Fibroblast of lung (primary cell): ENCODE measurements at regions not wholly inside any gene's neighbourhood (a gene's known extent, or its start where the extent isn't known, plus 50 kb on each side); places are given as distances from the start of the nearest gene placed in this dataset.

ENCODE experiments used
- DNase-seq, 2 donors: peaks; one replicate each; pipeline versions ENCODE4 v3.0.0 to v3.0.0-alpha.2; 2010; ENCODE audit warnings: low read depth in 2 of 2
- H2AFZ ChIP-seq: 2 replicates; pipeline ENCODE4 v1.5.1; 2012; ENCODE audit warnings: low read length, control low read depth, inconsistent platforms
- H3K27ac ChIP-seq: 2 replicates; pipeline ENCODE4 v1.5.1; 2011; ENCODE audit warnings: low read length, control low read depth; ENCODE audit not compliant: insufficient read depth
- H3K27me3 ChIP-seq: 2 replicates; pipeline ENCODE4 v1.5.1; 2011; ENCODE audit warnings: mild to moderate bottlenecking, low read length; ENCODE audit not compliant: control insufficient read depth, insufficient read depth
- H3K36me3 ChIP-seq: 2 replicates; pipeline ENCODE4 v1.5.1; 2011; ENCODE audit warnings: low read length; ENCODE audit not compliant: control insufficient read depth, insufficient read depth
- H3K4me1 ChIP-seq: 2 replicates; pipeline ENCODE4 v1.5.1; 2011; ENCODE audit warnings: low read length; ENCODE audit not compliant: control insufficient read depth, insufficient read depth; ENCODE audit errors: extremely low read depth
- H3K4me2 ChIP-seq: 2 replicates; pipeline ENCODE4 v1.5.1; 2011; ENCODE audit warnings: low read length, control low read depth; ENCODE audit not compliant: insufficient read depth; ENCODE audit errors: extremely low read depth
- H3K4me3 ChIP-seq, 4 experiments: fragments of 200-600 bp in 1 of 4; sonication (generic) in 1 of 4; replicated peaks in 1 of 4; 2 replicates each; pipeline ENCODE4 v1.5.1; 2011 to 2016; ENCODE audit warnings: low read length in 4 of 4, low read depth in 3 of 4, mild to moderate bottlenecking in 3 of 4, control low read depth in 2 of 4, inconsistent platforms in 1 of 4, mixed read lengths in 1 of 4; ENCODE audit not compliant: insufficient read depth in 1 of 4; ENCODE audit errors: control extremely low read depth in 1 of 4
- H3K79me2 ChIP-seq: 2 replicates; pipeline ENCODE4 v1.5.1; 2012; ENCODE audit warnings: mild to moderate bottlenecking, low read length, inconsistent platforms; ENCODE audit not compliant: control insufficient read depth, insufficient read depth
- H3K9ac ChIP-seq: 2 replicates; pipeline ENCODE4 v1.5.1; 2011; ENCODE audit warnings: mild to moderate bottlenecking, low read length, control low read depth; ENCODE audit not compliant: insufficient read depth
- H3K9me3 ChIP-seq: 2 replicates; pipeline ENCODE4 v1.5.1; 2012; ENCODE audit warnings: low read depth, low read length; ENCODE audit not compliant: control insufficient read depth, insufficient read depth
- H4K20me1 ChIP-seq: 2 replicates; pipeline ENCODE4 v1.5.1; 2011; ENCODE audit warnings: low read length; ENCODE audit not compliant: control insufficient read depth, insufficient read depth; ENCODE audit errors: extremely low read depth
- EZH2 ChIP-seq: IDR thresholded peaks from 2 replicates; pipeline ENCODE4 v1.5.1; 2012; ENCODE audit warnings: low read length, control low read depth, mild to moderate bottlenecking; ENCODE audit errors: missing control alignments
- TF ChIP-seq, protein P1 (sequence below), 2 donors: IDR thresholded peaks in 1 of 2; conservative IDR thresholded peaks in 1 of 2; 1 replicate in 1 of 2; 2 replicates in 1 of 2; pipeline ENCODE4 v1.5.1; 2011 to 2012; ENCODE audit warnings: low read length in 2 of 2, control low read depth in 1 of 2, inconsistent platforms in 1 of 2, low read depth in 1 of 2, mild to moderate bottlenecking in 1 of 2

DNA sequence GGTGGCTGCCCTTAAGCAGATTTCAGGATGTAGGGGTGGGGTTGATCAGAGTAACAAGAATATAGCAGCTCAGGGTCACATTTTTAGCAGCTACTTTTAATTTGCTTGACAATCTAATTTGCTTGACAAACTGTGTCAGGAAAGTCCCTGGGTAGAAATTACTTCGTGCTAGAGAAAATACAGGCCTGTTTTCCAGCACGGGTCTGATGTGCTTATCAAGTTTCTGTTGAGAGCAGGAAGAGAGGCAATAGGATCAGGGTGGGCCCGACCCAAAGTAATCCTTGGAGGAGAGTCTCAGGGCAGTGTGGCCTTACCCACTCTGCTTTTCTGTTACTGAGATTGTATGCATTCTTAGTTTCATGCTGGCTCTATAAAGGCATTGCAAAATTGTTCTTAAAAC lies 221.5 kb downstream of the TSN start:
- Histone ChIP-seq H3K79me2 (no peaks in the 10 kb centered on the region), H3K4me1 (peaks cover 2% of the 10 kb centered on the region), H3K27me3 (no peaks in the 10 kb centered on the region), H2AFZ (no peak overlapping the region), H3K4me2 (no peak overlapping the region), H3K9ac (no peak overlapping the region), H3K36me3 (no peaks in the 10 kb centered on the region), H3K27ac (no peak overlapping the region), H3K4me3 (no peak overlapping the region), H3K9me3 (no peaks in the 10 kb centered on the region), H4K20me1 (no peaks in the 10 kb centered on the region)
- no peak for DNase-seq
- no peak for TF ChIP-seq EZH2
- TF ChIP-seq, protein P1, sequence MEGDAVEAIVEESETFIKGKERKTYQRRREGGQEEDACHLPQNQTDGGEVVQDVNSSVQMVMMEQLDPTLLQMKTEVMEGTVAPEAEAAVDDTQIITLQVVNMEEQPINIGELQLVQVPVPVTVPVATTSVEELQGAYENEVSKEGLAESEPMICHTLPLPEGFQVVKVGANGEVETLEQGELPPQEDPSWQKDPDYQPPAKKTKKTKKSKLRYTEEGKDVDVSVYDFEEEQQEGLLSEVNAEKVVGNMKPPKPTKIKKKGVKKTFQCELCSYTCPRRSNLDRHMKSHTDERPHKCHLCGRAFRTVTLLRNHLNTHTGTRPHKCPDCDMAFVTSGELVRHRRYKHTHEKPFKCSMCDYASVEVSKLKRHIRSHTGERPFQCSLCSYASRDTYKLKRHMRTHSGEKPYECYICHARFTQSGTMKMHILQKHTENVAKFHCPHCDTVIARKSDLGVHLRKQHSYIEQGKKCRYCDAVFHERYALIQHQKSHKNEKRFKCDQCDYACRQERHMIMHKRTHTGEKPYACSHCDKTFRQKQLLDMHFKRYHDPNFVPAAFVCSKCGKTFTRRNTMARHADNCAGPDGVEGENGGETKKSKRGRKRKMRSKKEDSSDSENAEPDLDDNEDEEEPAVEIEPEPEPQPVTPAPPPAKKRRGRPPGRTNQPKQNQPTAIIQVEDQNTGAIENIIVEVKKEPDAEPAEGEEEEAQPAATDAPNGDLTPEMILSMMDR (conservative IDR thresholded peaks at IDR 0.05 in 1 of 2, IDR thresholded peaks at IDR 0.05 in 1 of 2; ENCODE audit: low read depth in 1 of 2, low read length in 2 of 2), result no peak

- DNase-seq, result peak in 1 of 2 donors; percentile 4
- TF ChIP-seq, protein P1 (conservative IDR thresholded peaks at IDR 0.05 in 1 of 2, IDR thresholded peaks at IDR 0.05 in 1 of 2; ENCODE audit: low read depth in 1 of 2, low read length in 2 of 2), result no peak
- TF ChIP-seq EZH2, result no peak
- H3K36me3 ChIP-seq, result no peaks in the 10 kb centered on the region
- no peak overlapping the region for H3K4me3 ChIP-seq
- no peak overlapping the region for H3K9ac ChIP-seq
- peaks cover 2% of the 10 kb centered on the region for H3K4me1 ChIP-seq
- no peaks in the 10 kb centered on the region for H4K20me1 ChIP-seq
- no peaks in the 10 kb centered on the region for H3K27me3 ChIP-seq
- no peaks in the 10 kb centered on the region for H3K9me3 ChIP-seq
- H3K79me2 ChIP-seq, result no peaks in the 10 kb centered on the region
- H3K27ac ChIP-seq, result no peak overlapping the region
- no peak overlapping the region for H3K4me2 ChIP-seq
- no peak overlapping the region for H2AFZ ChIP-seq
Measured at GRCh38 chr2:121977326-121977725, 221.9 kb downstream of the TSN start.

DNA sequence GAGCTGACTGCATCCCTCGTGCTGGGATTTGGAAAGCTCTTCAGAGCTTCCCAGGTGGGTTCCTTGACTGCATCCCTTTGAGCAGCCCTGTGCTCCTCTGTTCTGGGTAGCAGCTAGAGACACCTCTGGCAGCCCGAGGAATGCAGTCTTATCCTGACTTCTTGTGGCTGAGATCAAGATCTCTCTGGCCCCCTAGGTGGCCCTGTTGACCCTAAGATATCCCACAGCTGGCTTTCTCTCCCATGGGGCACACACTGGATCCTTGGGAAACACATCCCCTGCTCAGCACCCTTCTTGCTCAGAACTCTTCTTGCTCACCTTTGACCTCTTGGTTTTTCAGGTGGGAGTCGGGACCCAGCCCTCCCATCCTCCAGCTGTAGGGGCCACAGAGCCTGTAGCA lies 237.2 kb downstream of the TSN start:
- no peaks in the 10 kb centered on the region for H4K20me1 ChIP-seq
- no peaks in the 10 kb centered on the region for H3K36me3 ChIP-seq
- DNase-seq, result no peak
- no peak overlapping the region for H3K4me3 ChIP-seq
- TF ChIP-seq, protein P1 (conservative IDR thresholded peaks at IDR 0.05 in 1 of 2, IDR thresholded peaks at IDR 0.05 in 1 of 2; ENCODE audit: low read depth in 1 of 2, low read length in 2 of 2), result no peak
- no peak for TF ChIP-seq EZH2
- no peak overlapping the region for H3K9ac ChIP-seq
- H3K4me2 ChIP-seq, result no peak overlapping the region
- no peak overlapping the region for H2AFZ ChIP-seq
- no peak overlapping the region for H3K27ac ChIP-seq
- H3K27me3 ChIP-seq, result no peaks in the 10 kb centered on the region
- H3K79me2 ChIP-seq, result no peaks in the 10 kb centered on the region
- H3K4me1 ChIP-seq, result no peaks in the 10 kb centered on the region
- no peaks in the 10 kb centered on the region for H3K9me3 ChIP-seq
